ENCODE measurements at regions not wholly inside any gene's neighbourhood (a gene's known extent, or its start where the extent isn't known, plus 50 kb on each side); places are given as distances from the start of the nearest gene placed in this dataset.

DNA sequence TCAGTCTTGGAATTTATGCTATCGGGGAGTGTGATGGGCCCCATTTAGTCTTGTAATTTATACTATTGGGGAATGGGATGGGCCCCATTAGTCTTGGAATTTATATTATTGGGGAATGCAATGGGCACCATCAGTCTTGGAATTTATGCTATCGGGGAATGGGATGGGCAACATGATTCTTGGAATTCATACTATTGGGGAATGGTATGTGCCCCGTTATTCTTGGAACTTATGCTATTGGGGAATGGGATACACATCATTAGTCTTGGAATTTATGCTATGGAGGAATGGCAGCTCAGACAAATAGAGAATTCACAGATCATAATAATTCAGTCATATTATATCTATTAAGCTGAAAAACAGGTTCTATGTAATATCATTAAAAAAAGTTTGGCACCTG, 300.3 kb downstream of the SMOC2 start:
- H3K36me3 Mint-ChIP-seq = no peaks in the 10 kb centered on the region
- peaks cover 23% of the 10 kb centered on the region for H3K9me3 Mint-ChIP-seq

DNA sequence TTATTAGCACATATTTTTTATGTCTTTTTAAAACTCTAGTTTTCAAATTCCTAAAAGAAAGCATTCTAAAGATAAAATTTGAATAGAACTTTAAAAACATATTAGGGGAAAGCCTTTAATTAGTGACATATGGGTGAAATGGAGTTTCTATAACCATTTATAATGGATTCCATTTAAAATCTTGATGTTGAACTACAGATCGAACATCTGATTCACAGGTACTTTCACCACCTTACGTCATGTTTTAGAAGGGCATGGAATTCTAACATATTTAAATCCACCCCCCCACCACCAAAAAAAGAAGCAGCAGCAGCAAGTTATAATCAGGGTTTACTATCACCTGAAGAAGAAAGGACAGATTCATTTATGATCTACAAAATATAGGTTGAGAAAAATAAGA, 298.4 kb downstream of the SMOC2 start:
- no peak overlapping the region for H3K4me3 Mint-ChIP-seq
- Histone ChIP-seq H3K27me3 (no peaks in the 10 kb centered on the region), H3K27ac (no peak overlapping the region), H2AFZ (replicated peaks) (no peak overlapping the region), H4K20me1 (ENCODE audit: low read depth) (no peaks in the 10 kb centered on the region), H3K9me3 (ENCODE audit: low read depth) (peaks cover 17% of the 10 kb centered on the region), H3K4me2 (no peak overlapping the region), H3K36me3 (no peaks in the 10 kb centered on the region), H3F3A (ENCODE audit: low read depth) (peaks cover 25% of the 10 kb centered on the region), H3K4me3 (no peak overlapping the region), H3K9ac (no peak overlapping the region), H3K4me1 (peaks cover 18% of the 10 kb centered on the region), H3K79me2 (ENCODE audit: low read depth) (no peaks in the 10 kb centered on the region)
- no peaks in the 10 kb centered on the region for H3K36me3 Mint-ChIP-seq
- peaks cover 8% of the 10 kb centered on the region for H3K4me1 Mint-ChIP-seq
- DNase-seq (ENCODE audit: low spot score) = no peak
- peaks cover 26% of the 10 kb centered on the region for H3K9me3 Mint-ChIP-seq
- TF ChIP-seq, protein P1, sequence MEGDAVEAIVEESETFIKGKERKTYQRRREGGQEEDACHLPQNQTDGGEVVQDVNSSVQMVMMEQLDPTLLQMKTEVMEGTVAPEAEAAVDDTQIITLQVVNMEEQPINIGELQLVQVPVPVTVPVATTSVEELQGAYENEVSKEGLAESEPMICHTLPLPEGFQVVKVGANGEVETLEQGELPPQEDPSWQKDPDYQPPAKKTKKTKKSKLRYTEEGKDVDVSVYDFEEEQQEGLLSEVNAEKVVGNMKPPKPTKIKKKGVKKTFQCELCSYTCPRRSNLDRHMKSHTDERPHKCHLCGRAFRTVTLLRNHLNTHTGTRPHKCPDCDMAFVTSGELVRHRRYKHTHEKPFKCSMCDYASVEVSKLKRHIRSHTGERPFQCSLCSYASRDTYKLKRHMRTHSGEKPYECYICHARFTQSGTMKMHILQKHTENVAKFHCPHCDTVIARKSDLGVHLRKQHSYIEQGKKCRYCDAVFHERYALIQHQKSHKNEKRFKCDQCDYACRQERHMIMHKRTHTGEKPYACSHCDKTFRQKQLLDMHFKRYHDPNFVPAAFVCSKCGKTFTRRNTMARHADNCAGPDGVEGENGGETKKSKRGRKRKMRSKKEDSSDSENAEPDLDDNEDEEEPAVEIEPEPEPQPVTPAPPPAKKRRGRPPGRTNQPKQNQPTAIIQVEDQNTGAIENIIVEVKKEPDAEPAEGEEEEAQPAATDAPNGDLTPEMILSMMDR (IDR thresholded peaks at IDR 0.05) = no peak
- TF ChIP-seq EZH2phosphoT487 (IDR thresholded peaks at IDR 0.05) (no peak), EZH2 (IDR thresholded peaks at IDR 0.05) (no peak)
- H3K27me3 Mint-ChIP-seq (ENCODE audit: insufficient read depth, low read depth) = peaks cover 14% of the 10 kb centered on the region
- no peak overlapping the region for H3K27ac Mint-ChIP-seq

More for the DNA sequence above, 300.3 kb downstream of the SMOC2 start:
- Mint-ChIP-seq H3K4me1 (peaks cover 15% of the 10 kb centered on the region), H3K27me3 (ENCODE audit: insufficient read depth, low read depth) (peaks cover 14% of the 10 kb centered on the region), H3K4me3 (no peak overlapping the region), H3K27ac (no peak overlapping the region)
- peaks cover 12% of the 10 kb centered on the region for H3F3A ChIP-seq (ENCODE audit: low read depth)
- no peaks in the 10 kb centered on the region for H3K27me3 ChIP-seq
- no peaks in the 10 kb centered on the region for H3K79me2 ChIP-seq (ENCODE audit: low read depth)
- no peak overlapping the region for H2AFZ ChIP-seq (replicated peaks)
- no peaks in the 10 kb centered on the region for H3K36me3 ChIP-seq
- no peak overlapping the region for H3K4me3 ChIP-seq
- peaks cover 10% of the 10 kb centered on the region for H3K4me1 ChIP-seq
- no peak overlapping the region for H3K27ac ChIP-seq
- peaks cover 17% of the 10 kb centered on the region for H3K9me3 ChIP-seq (ENCODE audit: low read depth)
- no peak overlapping the region for H3K9ac ChIP-seq
- TF ChIP-seq, protein P1 (IDR thresholded peaks at IDR 0.05) = no peak
- no peak for TF ChIP-seq EZH2phosphoT487 (IDR thresholded peaks at IDR 0.05)
- no peak for TF ChIP-seq EZH2 (IDR thresholded peaks at IDR 0.05)
- H3K4me2 ChIP-seq = no peak overlapping the region
- no peak for DNase-seq (ENCODE audit: low spot score)
- H4K20me1 ChIP-seq (ENCODE audit: low read depth) = no peaks in the 10 kb centered on the region

DNA sequence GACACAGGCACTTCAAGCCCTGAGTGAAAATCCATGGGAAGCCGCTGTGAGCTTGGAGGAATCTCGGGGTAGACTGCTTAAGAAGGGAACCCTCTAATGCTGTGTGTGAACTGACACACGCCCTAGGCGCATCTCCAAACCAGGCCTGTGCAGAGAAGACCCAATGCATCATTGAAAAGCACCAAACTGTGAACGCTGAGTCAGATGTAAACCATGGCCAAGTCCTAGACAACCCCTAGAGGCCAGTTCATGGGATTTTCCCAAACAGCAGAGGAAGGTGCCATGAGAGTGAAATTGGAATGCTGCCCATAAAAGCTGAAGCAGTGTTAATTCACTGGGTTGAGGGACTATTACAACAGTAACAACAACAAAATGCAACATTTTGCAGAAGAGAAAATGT, 296.5 kb downstream of the SMOC2 start:
- Histone ChIP-seq H3F3A (ENCODE audit: low read depth) (peaks cover 25% of the 10 kb centered on the region), H3K27me3 (no peaks in the 10 kb centered on the region), H3K9me3 (ENCODE audit: low read depth) (peaks cover 17% of the 10 kb centered on the region), H3K4me2 (no peak overlapping the region), H3K4me1 (peaks cover 18% of the 10 kb centered on the region), H3K36me3 (no peaks in the 10 kb centered on the region), H2AFZ (replicated peaks) (no peak overlapping the region), H3K79me2 (ENCODE audit: low read depth) (no peaks in the 10 kb centered on the region), H3K27ac (no peak overlapping the region), H3K4me3 (no peak overlapping the region), H3K9ac (no peak overlapping the region), H4K20me1 (ENCODE audit: low read depth) (no peaks in the 10 kb centered on the region)
- TF ChIP-seq, protein P1 (IDR thresholded peaks at IDR 0.05) = no peak
- Mint-ChIP-seq H3K27me3 (ENCODE audit: insufficient read depth, low read depth) (peaks cover 11% of the 10 kb centered on the region), H3K27ac (no peak overlapping the region), H3K36me3 (no peaks in the 10 kb centered on the region), H3K4me3 (no peak overlapping the region), H3K9me3 (peaks cover 26% of the 10 kb centered on the region), H3K4me1 (peaks cover 8% of the 10 kb centered on the region)
- no peak for DNase-seq (ENCODE audit: low spot score)
